Mesothelial cell of epicardium (in vitro differentiated cells): ENCODE measurements at regions not wholly inside any gene's neighbourhood (a gene's known extent, or its start where the extent isn't known, plus 50 kb on each side); places are given as distances from the start of the nearest gene placed in this dataset.

ENCODE experiments used
- DNase-seq, 2 experiments: peaks; one replicate each; pipeline ENCODE4 v3.0.0; 2021; ENCODE audit warnings: low spot score in 2 of 2; ENCODE audit not compliant: unreplicated experiment in 2 of 2
- H3K27ac Mint-ChIP-seq: 2 replicates; pipeline ENCODE4 v1.8.0; 2021; ENCODE audit warnings: mixed read lengths
- H3K27me3 Mint-ChIP-seq: 2 replicates; pipeline ENCODE4 v1.8.0; 2021; ENCODE audit warnings: low read depth, mixed read lengths
- H3K36me3 Mint-ChIP-seq: 2 replicates; pipeline ENCODE4 v1.8.0; 2021; ENCODE audit warnings: mixed read lengths
- H3K4me1 Mint-ChIP-seq: 2 replicates; pipeline ENCODE4 v1.8.0; 2021; ENCODE audit warnings: mixed read lengths
- H3K4me3 Mint-ChIP-seq: 2 replicates; pipeline ENCODE4 v1.8.0; 2021; ENCODE audit warnings: mild to moderate bottlenecking, moderate library complexity, mixed read lengths
- H3K9me3 Mint-ChIP-seq: 2 replicates; pipeline ENCODE4 v1.8.0; 2021; ENCODE audit warnings: mixed read lengths
- CTCF ChIP-seq: fragments of 200-600 bp; sonication (generic); IDR thresholded peaks from one replicate; pipeline ENCODE4 v1.5.0; 2021; ENCODE audit warnings: antibody characterized with exemption; ENCODE audit not compliant: unreplicated experiment

- Mint-ChIP-seq H3K9me3 (peaks cover 5% of the 10 kb centered on the region), H3K4me3 (no peak overlapping the region), H3K27ac (no peak overlapping the region), H3K4me1 (no peaks in the 10 kb centered on the region), H3K27me3 (no peaks in the 10 kb centered on the region), H3K36me3 (no peaks in the 10 kb centered on the region)
- no peak for TF ChIP-seq CTCF
- DNase-seq = no peak
These were observed 107.5 kb upstream of the VCX2 start for GRCh38 chrX:8278557-8278956.

DNA sequence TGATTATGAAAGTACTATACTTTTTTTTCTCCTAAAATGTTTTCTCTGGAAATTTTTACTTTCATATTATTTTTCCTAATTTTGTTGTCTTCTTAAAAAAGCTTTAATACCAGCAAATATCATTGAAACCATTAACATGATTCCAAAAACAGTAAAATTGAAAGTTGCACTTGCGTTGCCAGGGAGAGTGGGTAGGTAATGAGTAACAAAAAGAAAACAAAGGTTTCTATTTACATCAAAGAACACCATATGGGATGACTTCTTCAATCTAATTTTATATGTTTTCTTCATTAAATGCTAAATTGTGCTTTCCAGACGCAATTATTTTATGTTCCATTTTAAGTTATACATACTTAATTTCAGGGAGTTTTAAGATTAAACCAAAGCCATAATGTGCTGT, 108.3 kb upstream of the VCX2 start:
- TF ChIP-seq CTCF = no peak
- Mint-ChIP-seq H3K4me1 (no peaks in the 10 kb centered on the region), H3K9me3 (peaks cover 5% of the 10 kb centered on the region), H3K36me3 (no peaks in the 10 kb centered on the region), H3K27ac (no peak overlapping the region), H3K27me3 (no peaks in the 10 kb centered on the region), H3K4me3 (no peak overlapping the region)
- DNase-seq = no peak

- DNase-seq = no peak
- no peak overlapping the region for H3K27ac Mint-ChIP-seq
- H3K27me3 Mint-ChIP-seq = peaks cover 5% of the 10 kb centered on the region
- no peak for TF ChIP-seq CTCF
- H3K9me3 Mint-ChIP-seq = no peaks in the 10 kb centered on the region
- H3K4me3 Mint-ChIP-seq = no peak overlapping the region
- no peaks in the 10 kb centered on the region for H3K36me3 Mint-ChIP-seq
- no peaks in the 10 kb centered on the region for H3K4me1 Mint-ChIP-seq
These were observed 113.1 kb upstream of the VCX2 start for GRCh38 chrX:8284131-8284530.

GRCh38 chrX:8288590-8288989, 117.5 kb upstream of the VCX2 start:
- TF ChIP-seq CTCF = no peak
- Mint-ChIP-seq H3K27me3 (peaks cover 11% of the 10 kb centered on the region), H3K36me3 (no peaks in the 10 kb centered on the region), H3K27ac (no peak overlapping the region), H3K4me3 (no peak overlapping the region), H3K4me1 (no peaks in the 10 kb centered on the region), H3K9me3 (peaks cover 29% of the 10 kb centered on the region)
- no peak for DNase-seq

- peaks cover 29% of the 10 kb centered on the region for H3K9me3 Mint-ChIP-seq
- H3K27ac Mint-ChIP-seq = no peak overlapping the region
- H3K36me3 Mint-ChIP-seq = no peaks in the 10 kb centered on the region
- TF ChIP-seq CTCF = no peak
- H3K4me3 Mint-ChIP-seq = no peak overlapping the region
- no peaks in the 10 kb centered on the region for H3K4me1 Mint-ChIP-seq
- no peak for DNase-seq
- peaks cover 16% of the 10 kb centered on the region for H3K27me3 Mint-ChIP-seq
These were observed 118.5 kb upstream of the VCX2 start for GRCh38 chrX:8289523-8289922.

GRCh38 chrX:8297766-8298165, 126.7 kb upstream of the VCX2 start:
- DNase-seq = no peak
- TF ChIP-seq CTCF = no peak
- Mint-ChIP-seq H3K4me3 (no peak overlapping the region), H3K36me3 (no peaks in the 10 kb centered on the region), H3K27ac (no peak overlapping the region), H3K4me1 (no peaks in the 10 kb centered on the region), H3K9me3 (peaks cover 11% of the 10 kb centered on the region), H3K27me3 (peaks cover 16% of the 10 kb centered on the region)
